ENCODE measurements at regions not wholly inside any gene's neighbourhood (a gene's known extent, or its start where the extent isn't known, plus 50 kb on each side); places are given as distances from the start of the nearest gene placed in this dataset.

- TF ChIP-seq CTCF (conservative IDR thresholded peaks at IDR 0.05; ENCODE audit: low read depth, low read length) (no peak), EZH2 (IDR thresholded peaks at IDR 0.05; ENCODE audit: borderline replicate concordance, low read depth, low read length, poor library complexity, severe bottlenecking) (no peak)
These were observed 71.4 kb upstream of the DUSP22 start for GRCh38 chr6:220721-221475.

All from A673 (cell line).